OCI-LY7 (cell line): ENCODE measurements at regions not wholly inside any gene's neighbourhood (a gene's known extent, or its start where the extent isn't known, plus 50 kb on each side); places are given as distances from the start of the nearest gene placed in this dataset.

Experiments
- EZH2phosphoT487 ChIP-seq: fragments of 200-600 bp; sonication (generic); IDR thresholded peaks from 2 replicates; pipeline ENCODE4 v1.6.1; 2018; ENCODE audit warnings: low read depth, borderline replicate concordance, mild to moderate bottlenecking, mixed run types, antibody characterized with exemption, low read length, moderate library complexity, mixed read lengths
- TF ChIP-seq, protein P1 (sequence below): fragments of 200-600 bp; sonication (generic); conservative IDR thresholded peaks from 2 replicates; pipeline ENCODE4 v1.5.1; 2014; ENCODE audit warnings: mild to moderate bottlenecking, antibody characterized with exemption, low read length, moderate library complexity, mixed read lengths

DNA sequence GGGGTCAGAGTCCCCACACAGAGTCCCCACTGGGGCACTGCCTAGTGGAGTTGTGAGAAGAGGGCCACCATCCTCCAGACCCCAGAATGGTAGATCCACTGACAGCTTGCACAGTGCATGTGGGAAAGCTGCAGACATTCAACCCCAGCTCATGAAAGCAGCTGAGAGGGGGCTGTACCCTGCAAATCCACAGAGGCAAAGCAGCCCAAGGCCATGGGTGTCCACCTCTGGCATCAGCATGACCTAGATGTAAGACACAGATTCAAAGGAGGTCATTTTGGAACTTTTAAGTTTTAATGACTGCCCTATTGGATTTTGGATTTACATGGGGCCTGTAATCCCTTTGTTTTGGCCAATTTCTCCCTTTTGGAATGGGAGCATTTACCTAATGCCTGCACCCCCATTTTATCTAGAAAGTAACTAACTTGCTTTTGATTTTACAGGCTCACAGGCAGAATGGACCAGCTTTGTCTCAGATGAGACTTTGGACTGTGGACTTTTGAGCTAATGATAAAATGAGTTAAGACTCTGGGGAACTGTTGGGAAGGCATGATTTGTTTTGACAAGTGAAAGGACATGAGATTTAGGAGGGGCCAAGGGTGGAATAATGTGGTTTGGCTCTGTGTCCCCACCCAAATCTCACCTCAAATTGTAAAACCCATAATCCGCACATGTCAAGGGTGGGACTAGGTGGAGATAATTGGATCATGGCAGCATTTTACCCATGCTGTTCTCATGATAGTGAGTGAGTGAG is 56.3 kb upstream of the ITGA1 start:
- TF ChIP-seq, protein P1, sequence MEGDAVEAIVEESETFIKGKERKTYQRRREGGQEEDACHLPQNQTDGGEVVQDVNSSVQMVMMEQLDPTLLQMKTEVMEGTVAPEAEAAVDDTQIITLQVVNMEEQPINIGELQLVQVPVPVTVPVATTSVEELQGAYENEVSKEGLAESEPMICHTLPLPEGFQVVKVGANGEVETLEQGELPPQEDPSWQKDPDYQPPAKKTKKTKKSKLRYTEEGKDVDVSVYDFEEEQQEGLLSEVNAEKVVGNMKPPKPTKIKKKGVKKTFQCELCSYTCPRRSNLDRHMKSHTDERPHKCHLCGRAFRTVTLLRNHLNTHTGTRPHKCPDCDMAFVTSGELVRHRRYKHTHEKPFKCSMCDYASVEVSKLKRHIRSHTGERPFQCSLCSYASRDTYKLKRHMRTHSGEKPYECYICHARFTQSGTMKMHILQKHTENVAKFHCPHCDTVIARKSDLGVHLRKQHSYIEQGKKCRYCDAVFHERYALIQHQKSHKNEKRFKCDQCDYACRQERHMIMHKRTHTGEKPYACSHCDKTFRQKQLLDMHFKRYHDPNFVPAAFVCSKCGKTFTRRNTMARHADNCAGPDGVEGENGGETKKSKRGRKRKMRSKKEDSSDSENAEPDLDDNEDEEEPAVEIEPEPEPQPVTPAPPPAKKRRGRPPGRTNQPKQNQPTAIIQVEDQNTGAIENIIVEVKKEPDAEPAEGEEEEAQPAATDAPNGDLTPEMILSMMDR: no peak
- TF ChIP-seq EZH2phosphoT487: no peak
